IMR-90 (cell line): ENCODE measurements at regions not wholly inside any gene's neighbourhood (a gene's known extent, or its start where the extent isn't known, plus 50 kb on each side); places are given as distances from the start of the nearest gene placed in this dataset.

Source experiments
- ATAC-seq: fragments of 200-7000 bp; cut with Tn5 transposase; 2 replicates; pipeline ENCODE4 v1.9.1; 2020; ENCODE audit warnings: low read depth, mild to moderate bottlenecking, moderate library complexity
- BruUV-seq: library from RNA; stranded (reverse); fragments of 400-500 nt; replicated peaks from 2 replicates; lab custom pipeline; 2021; lab: Mats Ljungman, UMichigan
- CTCF ChIA-PET: fragments of 300-600 bp; formaldehyde crosslinking; extraction: SDS; loops from one replicate; lab custom pipeline; 2021; ENCODE audit warnings: antibody characterized with exemption; lab: Yijun Ruan, JAX
- POLR2A ChIA-PET: fragments of 300-600 bp; sonication (Branson Sonifier 250); formaldehyde crosslinking; loops from one replicate; lab custom pipeline; 2022; ENCODE audit warnings: antibody characterized with exemption; ENCODE audit not compliant: unreplicated experiment; lab: Charles Lee
- DNase-seq: peaks from one replicate; pipeline ENCODE4 v3.0.0; 2013
- H2AFZ ChIP-seq: replicated peaks from 2 replicates; pipeline ENCODE3; 2013; ENCODE audit warnings: low read length, mild to moderate bottlenecking; ENCODE audit not compliant: poor library complexity
- H2AK5ac ChIP-seq: 2 replicates; pipeline ENCODE4 v1.6.1; 2013; ENCODE audit warnings: low read depth, low read length, inconsistent platforms
- H2AK9ac ChIP-seq: replicated peaks from 2 replicates; pipeline ENCODE3; 2013; ENCODE audit warnings: mild to moderate bottlenecking, low read depth, low read length, moderate library complexity; ENCODE audit not compliant: poor library complexity
- H2BK120ac ChIP-seq: 2 replicates; pipeline ENCODE4 v1.6.1; 2013; ENCODE audit warnings: low read depth, low read length, inconsistent platforms
- H2BK15ac ChIP-seq: 3 replicates; pipeline ENCODE4 v1.6.1; 2013; ENCODE audit warnings: low read depth, low read length, inconsistent platforms
- H2BK20ac ChIP-seq: 2 replicates; pipeline ENCODE4 v1.6.1; 2013; ENCODE audit warnings: low read depth, mild to moderate bottlenecking, inconsistent platforms, low read length, moderate library complexity
- H2BK5ac ChIP-seq: 2 replicates; pipeline ENCODE4 v1.6.1; 2013; ENCODE audit warnings: mild to moderate bottlenecking, low read depth, low read length, inconsistent platforms; ENCODE audit not compliant: poor library complexity, severe bottlenecking
- H3K14ac ChIP-seq: replicated peaks from 2 replicates; pipeline ENCODE4 v1.6.1; 2013; ENCODE audit warnings: low read depth, low read length, inconsistent platforms
- H3K18ac ChIP-seq: 2 replicates; pipeline ENCODE4 v1.6.1; 2013; ENCODE audit warnings: low read depth, low read length, control low read depth
- H3K23ac ChIP-seq: 2 replicates; pipeline ENCODE4 v1.6.1; 2013; ENCODE audit warnings: low read depth, low read length, inconsistent platforms
- H3K27ac ChIP-seq: 2 replicates; pipeline ENCODE4 v1.5.1; 2013; ENCODE audit warnings: mild to moderate bottlenecking, control low read depth, low read length; ENCODE audit not compliant: insufficient read depth
- H3K27me3 ChIP-seq: 2 replicates; pipeline ENCODE4 v1.6.1; 2013; ENCODE audit warnings: low read length; ENCODE audit not compliant: control insufficient read depth, insufficient read depth
- H3K36me3 ChIP-seq: 2 replicates; pipeline ENCODE4 v1.6.1; 2013; ENCODE audit warnings: low read length, mixed read lengths; ENCODE audit not compliant: control insufficient read depth, insufficient read depth
- H3K4ac ChIP-seq: 2 replicates; pipeline ENCODE4 v1.6.1; 2013; ENCODE audit warnings: low read depth, low read length, inconsistent platforms
- H3K4me1 ChIP-seq: 2 replicates; pipeline ENCODE4 v1.6.1; 2013; ENCODE audit warnings: low read length, mixed read lengths; ENCODE audit not compliant: control insufficient read depth, insufficient read depth
- H3K4me2 ChIP-seq: 2 replicates; pipeline ENCODE4 v1.6.1; 2013; ENCODE audit warnings: low read depth, mild to moderate bottlenecking, control low read depth, low read length, moderate library complexity
- H3K4me3 ChIP-seq: 2 replicates; pipeline ENCODE4 v1.5.1; 2013; ENCODE audit warnings: low read depth, mild to moderate bottlenecking, control low read depth, low read length, moderate library complexity; ENCODE audit not compliant: insufficient read depth
- H3K56ac ChIP-seq: 2 replicates; pipeline ENCODE4 v1.6.1; 2013; ENCODE audit warnings: low read length, inconsistent platforms; ENCODE audit not compliant: insufficient read depth; ENCODE audit errors: extremely low read depth
- H3K79me1 ChIP-seq, 2 experiments: 2 replicates each; pipeline ENCODE4 v1.6.1; 2013; ENCODE audit warnings: low read length in 2 of 2, inconsistent platforms in 1 of 2, low read depth in 1 of 2
- H3K9ac ChIP-seq: 2 replicates; pipeline ENCODE4 v1.6.1; 2013; ENCODE audit warnings: low read depth, low read length, control low read depth
- H3K9me1 ChIP-seq: 2 replicates; pipeline ENCODE4 v1.6.1; 2013; ENCODE audit warnings: low read length, inconsistent platforms; ENCODE audit not compliant: insufficient read depth
- H3K9me3 ChIP-seq: 2 replicates; pipeline ENCODE4 v1.6.1; 2013; ENCODE audit warnings: low read length; ENCODE audit not compliant: control insufficient read depth, insufficient read depth
- H4K20me1 ChIP-seq: 2 replicates; pipeline ENCODE4 v1.6.1; 2013; ENCODE audit warnings: low read length, inconsistent platforms; ENCODE audit not compliant: insufficient read depth
- H4K5ac ChIP-seq: 2 replicates; pipeline ENCODE4 v1.6.1; 2013; ENCODE audit warnings: mild to moderate bottlenecking, low read depth, low read length, control low read depth
- H4K8ac ChIP-seq, 2 experiments: 2 replicates each; pipeline ENCODE4 v1.6.1; 2013; ENCODE audit warnings: low read depth in 2 of 2, low read length in 2 of 2, control low read depth in 1 of 2, inconsistent platforms in 1 of 2
- H4K91ac ChIP-seq: 2 replicates; pipeline ENCODE4 v1.6.1; 2013; ENCODE audit warnings: low read depth, low read length, inconsistent platforms; ENCODE audit not compliant: insufficient read depth
- ELK1 ChIP-seq: fragments of 150-350 bp; IDR thresholded peaks from 2 replicates; pipeline ENCODE4 v1.6.1; 2016; ENCODE audit warnings: low read depth, mild to moderate bottlenecking, low read length, moderate library complexity, borderline replicate concordance
- MAFK ChIP-seq: IDR thresholded peaks from 2 replicates; pipeline ENCODE4 v1.6.1; 2012; ENCODE audit warnings: low read depth, low read length, improper control_type of control experiment
- MAZ ChIP-seq: IDR thresholded peaks from 2 replicates; pipeline ENCODE4 v1.6.1; 2012; ENCODE audit warnings: low read depth, mild to moderate bottlenecking, low read length, improper control_type of control experiment, moderate library complexity, borderline replicate concordance
- MXI1 ChIP-seq: IDR thresholded peaks from 2 replicates; pipeline ENCODE4 v1.6.1; 2012; ENCODE audit warnings: low read depth, mild to moderate bottlenecking, low read length, moderate library complexity, borderline replicate concordance
- WGBS, 2 experiments: methylation state at CpG; one replicate each; pipeline versions ENCODE4 v1.1.5 to v1.1.7; 2013; ENCODE audit warnings: missing lambda C conversion rate in 2 of 2; ENCODE audit not compliant: insufficient read length in 1 of 2; ENCODE audit errors: extremely low coverage in 2 of 2; 5-methylcytosine and 5-hydroxymethylcytosine counted together
- dilution Hi-C: fragments of 300-500 bp; cut with HindIII; formaldehyde crosslinking; loops from one replicate; pipeline ENCODE4 v1.14.3; 2018; ENCODE audit warnings: low sequenced_read_pairs; ENCODE audit not compliant: unreplicated experiment
- in situ Hi-C: fragments of 300-500 bp; cut with MboI; formaldehyde crosslinking; loops from 3 replicates; pipeline ENCODE4 v1.14.3; 2019; ENCODE audit warnings: low sequenced_read_pairs, inconsistent platforms, mixed read lengths
- intact Hi-C: fragments of 100-400 bp; cut with micrococcal nuclease; formaldehyde crosslinking; loops from 2 replicates; pipeline ENCODE4 v1.10.0; 2022
- TF ChIP-seq, protein P1 (sequence below): conservative IDR thresholded peaks from 2 replicates; pipeline ENCODE4 v1.5.1; 2012; ENCODE audit warnings: mild to moderate bottlenecking, low read depth, low read length, improper control_type of control experiment

DNA sequence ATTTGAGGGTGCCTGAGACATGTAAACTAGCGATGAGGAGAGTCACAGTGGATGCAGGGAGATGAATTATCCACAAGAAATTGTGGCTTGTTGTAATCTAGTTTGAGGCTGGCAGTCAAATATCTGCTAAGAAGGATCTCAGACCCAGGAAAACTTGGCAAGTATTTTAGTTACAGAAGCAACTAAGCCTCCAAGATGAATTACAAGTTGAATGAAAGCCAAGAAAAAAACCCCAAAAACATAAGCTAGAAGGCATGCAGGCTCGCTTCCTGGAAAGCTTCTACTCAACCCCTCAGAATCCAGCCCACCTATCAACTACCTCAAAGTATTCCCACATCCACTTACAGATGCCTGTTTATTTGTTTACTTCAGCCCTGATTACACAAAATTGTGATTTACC, 696.9 kb downstream of the MAT2B start:
- no peaks in the 10 kb centered on the region for H3K9me1 ChIP-seq
- no peak overlapping the region for H3K56ac ChIP-seq
- in situ Hi-C loops (no loop called here), dilution Hi-C loops (no loop called here), intact Hi-C loops (no loop called here)
- no peak for TF ChIP-seq MXI1
- TF ChIP-seq, protein P1, sequence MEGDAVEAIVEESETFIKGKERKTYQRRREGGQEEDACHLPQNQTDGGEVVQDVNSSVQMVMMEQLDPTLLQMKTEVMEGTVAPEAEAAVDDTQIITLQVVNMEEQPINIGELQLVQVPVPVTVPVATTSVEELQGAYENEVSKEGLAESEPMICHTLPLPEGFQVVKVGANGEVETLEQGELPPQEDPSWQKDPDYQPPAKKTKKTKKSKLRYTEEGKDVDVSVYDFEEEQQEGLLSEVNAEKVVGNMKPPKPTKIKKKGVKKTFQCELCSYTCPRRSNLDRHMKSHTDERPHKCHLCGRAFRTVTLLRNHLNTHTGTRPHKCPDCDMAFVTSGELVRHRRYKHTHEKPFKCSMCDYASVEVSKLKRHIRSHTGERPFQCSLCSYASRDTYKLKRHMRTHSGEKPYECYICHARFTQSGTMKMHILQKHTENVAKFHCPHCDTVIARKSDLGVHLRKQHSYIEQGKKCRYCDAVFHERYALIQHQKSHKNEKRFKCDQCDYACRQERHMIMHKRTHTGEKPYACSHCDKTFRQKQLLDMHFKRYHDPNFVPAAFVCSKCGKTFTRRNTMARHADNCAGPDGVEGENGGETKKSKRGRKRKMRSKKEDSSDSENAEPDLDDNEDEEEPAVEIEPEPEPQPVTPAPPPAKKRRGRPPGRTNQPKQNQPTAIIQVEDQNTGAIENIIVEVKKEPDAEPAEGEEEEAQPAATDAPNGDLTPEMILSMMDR = no peak
- TF ChIP-seq MAZ = no peak
- no peak for TF ChIP-seq ELK1
- TF ChIP-seq MAFK = no peak
- no TSS peak for BruUV-seq
- no peaks in the 10 kb centered on the region for H3K27me3 ChIP-seq
- peak overlapping the region; percentile 57; the same call in 1 of the 2 replicates for H3K18ac ChIP-seq
- H3K36me3 ChIP-seq = no peaks in the 10 kb centered on the region
- no peak overlapping the region for H2AK9ac ChIP-seq
- no peak overlapping the region; the same call in 1 of the 2 replicates for H3K14ac ChIP-seq
- H3K4me1 ChIP-seq = peaks cover 8% of the 10 kb centered on the region
- H2AFZ ChIP-seq = no peak overlapping the region
- H3K4ac ChIP-seq = peak overlapping the region; percentile 26; the same call in 1 of the 2 replicates
- no CpG with 5 or more reads among the region's 2 CpGs for WGBS, 2 experiments
- DNase-seq (peak; percentile 64), ATAC-seq (no peak)
- ChIA-PET POLR2A (no interaction called here), CTCF (no interaction called here)
- H3K9ac ChIP-seq = no peak overlapping the region
- no peak overlapping the region for H2BK15ac ChIP-seq
- peak overlapping the region; percentile 73 for H2BK5ac ChIP-seq
- H4K20me1 ChIP-seq = no peaks in the 10 kb centered on the region
- no peak overlapping the region for H3K4me3 ChIP-seq
- peak overlapping the region; percentile 41; the same call in 1 of the 2 replicates for H2BK120ac ChIP-seq
- no peak overlapping the region for H4K91ac ChIP-seq
- H4K5ac ChIP-seq = no peak overlapping the region; the same call in 1 of the 2 replicates
- H3K4me2 ChIP-seq = peak overlapping the region; percentile 50; the same call in 1 of the 2 replicates
- H3K79me1 ChIP-seq = no peaks in the 10 kb centered on the region
- H2AK5ac ChIP-seq = no peak overlapping the region
- no peak overlapping the region for H3K27ac ChIP-seq
- no peak overlapping the region; the same call in 1 of the 2 replicates for H2BK20ac ChIP-seq
- no peaks in the 10 kb centered on the region; the same call in 1 of the 2 replicates for H3K9me3 ChIP-seq
- no peak overlapping the region for H3K23ac ChIP-seq
- H4K8ac ChIP-seq = no peak overlapping the region
